HepG2 (cell line): ENCODE measurements at regions not wholly inside any gene's neighbourhood (a gene's known extent, or its start where the extent isn't known, plus 50 kb on each side); places are given as distances from the start of the nearest gene placed in this dataset.

Source experiments
- ATAC-seq: fragments of 200-7000 bp; cut with Tn5 transposase; 3 replicates; pipeline ENCODE4 v1.9.1; 2020; ENCODE audit warnings: mild to moderate bottlenecking, moderate library complexity
- BruUV-seq: library from RNA; stranded (reverse); fragments of 400-500 nt; replicated peaks from 2 replicates; lab custom pipeline; 2021; lab: Mats Ljungman, UMichigan
- CTCF ChIA-PET: fragments of 300-600 bp; formaldehyde crosslinking; extraction: SDS; loops from one replicate; lab custom pipeline; 2021; ENCODE audit warnings: low total read pairs, inconsistent platforms, low intra/inter-chr PET ratio; lab: Yijun Ruan, JAX
- POLR2A ChIA-PET: fragments of 350-600 bp; sonication (Branson Sonifier 250); formaldehyde crosslinking; loops from one replicate; lab custom pipeline; 2020; ENCODE audit warnings: antibody characterized with exemption, inconsistent platforms; lab: Yijun Ruan, JAX
- DNase-seq: peaks from one replicate; pipeline ENCODE4 v3.0.0-alpha.2; 2015; ENCODE audit warnings: low spot score
- FAIRE-seq: peaks from 3 replicates; lab custom pipeline; 2011; peaks lifted over from hg19 to GRCh38; lab: Jason Lieb, UNC
- H2AFZ ChIP-seq: one replicate; pipeline ENCODE4 v1.6.1; 2011; ENCODE audit warnings: low read length, inconsistent platforms
- H3K27ac ChIP-seq: fragments of 300-600 bp; 3 replicates; pipeline ENCODE4 v1.8.0; 2011; ENCODE audit warnings: mixed run types, mild to moderate bottlenecking, mixed read lengths, low read length, inconsistent platforms; ENCODE audit not compliant: insufficient read depth; ENCODE audit errors: extremely low read length
- H3K27me3 ChIP-seq, 2 experiments: fragments of 200-600 bp in 1 of 2; 2 replicates in 1 of 2; 3 replicates in 1 of 2; pipeline versions ENCODE4 v1.6.0 to v1.8.0; 2011; ENCODE audit warnings: low read length in 2 of 2, mild to moderate bottlenecking in 2 of 2, moderate library complexity in 2 of 2, inconsistent platforms in 1 of 2; ENCODE audit not compliant: insufficient read depth in 2 of 2, control insufficient read depth in 1 of 2
- H3K36me3 ChIP-seq, 2 experiments: fragments of 200-600 bp in 1 of 2; replicated peaks in 1 of 2; 2 replicates in 1 of 2; 3 replicates in 1 of 2; pipeline versions ENCODE4 v1.5.1 to v1.8.0; 2011; ENCODE audit warnings: low read length in 2 of 2, inconsistent platforms in 1 of 2; ENCODE audit not compliant: insufficient read depth in 2 of 2, control insufficient read depth in 1 of 2
- H3K4me1 ChIP-seq: 2 replicates; pipeline ENCODE4 v1.5.1; 2012; ENCODE audit warnings: low read length, inconsistent platforms; ENCODE audit not compliant: insufficient read depth
- H3K4me2 ChIP-seq: 2 replicates; pipeline ENCODE4 v1.6.0; 2011; ENCODE audit warnings: low read depth, low read length, inconsistent platforms
- H3K4me3 ChIP-seq, 3 experiments: fragments of 200-600 bp in 1 of 3; sonication (generic), shearing (Covaris generic) in 1 of 3; replicated peaks in 1 of 3; 2 replicates each; pipeline ENCODE4 v1.5.1; 2011 to 2016; ENCODE audit warnings: low read length in 3 of 3, inconsistent platforms in 2 of 3, low read depth in 2 of 3, mild to moderate bottlenecking in 2 of 3, control low read depth in 1 of 3, mixed read lengths in 1 of 3; ENCODE audit not compliant: insufficient read depth in 1 of 3
- H3K79me2 ChIP-seq: one replicate; pipeline ENCODE4 v1.6.1; 2011; ENCODE audit warnings: low read length, inconsistent platforms; ENCODE audit not compliant: insufficient read depth
- H3K9ac ChIP-seq: 2 replicates; pipeline ENCODE4 v1.6.0; 2011; ENCODE audit warnings: mild to moderate bottlenecking, low read depth, low read length, inconsistent platforms; ENCODE audit not compliant: insufficient read depth
- H3K9me3 ChIP-seq: 2 replicates; pipeline ENCODE4 v1.5.1; 2012; ENCODE audit warnings: mild to moderate bottlenecking, low read length
- H4K20me1 ChIP-seq: 2 replicates; pipeline ENCODE4 v1.6.0; 2011; ENCODE audit warnings: inconsistent platforms, mild to moderate bottlenecking, low read length, moderate library complexity; ENCODE audit not compliant: insufficient read depth
- CEBPB ChIP-seq: IDR thresholded peaks from 2 replicates; pipeline ENCODE4 v1.6.1; 2011; ENCODE audit warnings: low read depth, low read length, improper control_type of control experiment, borderline replicate concordance
- KDM4B ChIP-seq: sonication (generic); formaldehyde crosslinking; IDR thresholded peaks from 2 replicates; pipeline ENCODE4 v1.4.0; 2020; ENCODE audit warnings: missing genetic modification reagents
- KMT2A ChIP-seq: sonication (generic); formaldehyde crosslinking; IDR thresholded peaks from 2 replicates; pipeline ENCODE4 v1.4.0; 2020; ENCODE audit warnings: missing genetic modification reagents
- MAFF ChIP-seq: IDR thresholded peaks from 2 replicates; pipeline ENCODE4 v1.6.1; 2011; ENCODE audit warnings: low read depth, low read length, improper control_type of control experiment
- SNAI1 ChIP-seq: sonication (generic); formaldehyde crosslinking; IDR thresholded peaks from 2 replicates; pipeline ENCODE4 v1.5.0; 2020; ENCODE audit warnings: mild to moderate bottlenecking, missing genetic modification reagents, borderline replicate concordance
- SOX13 ChIP-seq, 3 experiments: fragments of 450-650 bp in 1 of 3; sonication (generic) in 1 of 3; formaldehyde crosslinking in 1 of 3; IDR thresholded peaks in 2 of 3; conservative IDR thresholded peaks in 1 of 3; 2 replicates each; pipeline versions ENCODE4 v1.5.0 to v1.6.1; 2016 to 2020; ENCODE audit warnings: antibody characterized with exemption in 1 of 3, mild to moderate bottlenecking in 1 of 3, missing compliant biosample characterization in 1 of 3, missing genetic modification reagents in 1 of 3, moderate library complexity in 1 of 3
- SRSF1 ChIP-seq: fragments of 200-400 bp; formaldehyde crosslinking; optimal IDR thresholded peaks from 2 replicates; pipeline ENCODE3; 2017; ENCODE audit warnings: mild to moderate bottlenecking, low read depth, low read length, moderate library complexity
- ZNF629 ChIP-seq: sonication (generic); formaldehyde crosslinking; conservative IDR thresholded peaks from 2 replicates; pipeline ENCODE4 v1.5.0; 2020; ENCODE audit warnings: missing genetic modification reagents
- ZNF772 ChIP-seq: sonication (generic); formaldehyde crosslinking; IDR thresholded peaks from 2 replicates; pipeline ENCODE4 v1.5.0; 2020; ENCODE audit warnings: mild to moderate bottlenecking, missing genetic modification reagents
- ZNF839 ChIP-seq: sonication (generic); formaldehyde crosslinking; IDR thresholded peaks from 2 replicates; pipeline ENCODE4 v1.4.0; 2020; ENCODE audit warnings: missing genetic modification reagents, mild to moderate bottlenecking, borderline replicate concordance
- ZZZ3 ChIP-seq: sonication (generic); formaldehyde crosslinking; IDR thresholded peaks from 2 replicates; pipeline ENCODE4 v1.4.0; 2020; ENCODE audit warnings: missing genetic modification reagents, mild to moderate bottlenecking, borderline replicate concordance
- WGBS: methylation state at CpG from one replicate; pipeline ENCODE4 v1.1.6; 2017; ENCODE audit warnings: low lambda C conversion rate; 5-methylcytosine and 5-hydroxymethylcytosine counted together
- in situ Hi-C: cut with HindIII; loops from 2 replicates; pipeline ENCODE4 v1.10.0; 2017; ENCODE audit warnings: low pct_unique_long_range_greater_than_20kb; ENCODE audit not compliant: extremely low pct_ligation_motif_present
- intact Hi-C: fragments of 100-400 bp; cut with micrococcal nuclease; formaldehyde crosslinking; loops from one replicate; pipeline ENCODE4 v1.10.0; 2022; ENCODE audit not compliant: unreplicated experiment
- TF ChIP-seq, protein P1 (sequence below): sonication (generic); formaldehyde crosslinking; IDR thresholded peaks from 2 replicates; pipeline ENCODE4 v1.5.0; 2020; ENCODE audit warnings: missing genetic modification reagents
- TF ChIP-seq, protein P2 (sequence below): IDR thresholded peaks from 2 replicates; pipeline ENCODE4 v1.6.1; 2016; ENCODE audit warnings: low read depth
- TF ChIP-seq, protein P3 (sequence below): sonication (generic); formaldehyde crosslinking; IDR thresholded peaks from 2 replicates; pipeline ENCODE4 v1.8.0; 2022; ENCODE audit warnings: mild to moderate bottlenecking, missing genetic modification reagents
- TF ChIP-seq, protein P4 (sequence below): sonication (generic); formaldehyde crosslinking; IDR thresholded peaks from 2 replicates; pipeline ENCODE4 v1.5.0; 2020; ENCODE audit warnings: missing genetic modification reagents

DNA sequence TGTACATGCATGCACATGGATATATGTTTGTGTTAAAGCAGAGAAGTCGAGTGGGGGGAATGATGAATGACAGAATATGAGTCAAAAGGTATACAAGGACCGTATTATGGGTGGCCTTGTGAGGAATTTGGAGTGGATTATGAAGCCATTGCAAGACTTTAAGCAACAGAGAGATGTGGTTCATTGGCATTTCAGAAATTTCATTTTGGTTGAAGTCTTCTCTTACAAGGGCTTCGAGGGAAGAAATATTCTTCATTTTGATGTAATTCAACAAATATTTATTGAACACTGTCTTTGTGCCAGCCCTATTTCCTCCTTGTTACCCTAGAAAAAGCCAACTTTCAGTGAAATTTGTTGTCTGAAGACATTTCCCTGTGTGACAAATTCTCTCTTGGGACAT lies 83.9 kb upstream of the SLCO6A1 start:
- Histone ChIP-seq H3K9ac (no peak overlapping the region), H3K4me2 (no peak overlapping the region), H3K79me2 (no peaks in the 10 kb centered on the region), H3K4me1 (no peaks in the 10 kb centered on the region), H3K27me3 (no peaks in the 10 kb centered on the region), H3K4me3 (no peak overlapping the region), H3K9me3 (no peaks in the 10 kb centered on the region), H2AFZ (no peak overlapping the region), H4K20me1 (no peaks in the 10 kb centered on the region), H3K36me3 (no peaks in the 10 kb centered on the region), H3K27ac (no peak overlapping the region)
- BruUV-seq = no TSS peak
- CTCF ChIA-PET = interaction anchor here (1.6 kb wide), 1 partner anchor 458 kb away, joined by 9 read pairs; no protein-coding TSS in a partner anchor
- ATAC-seq (no peak), DNase-seq (no peak), FAIRE-seq (no peak)
- WGBS = 6% methylated on average over 3 of the region's 3 CpGs
- POLR2A ChIA-PET = no interaction called here
- no peak for TF ChIP-seq ZNF839 (CRISPR knock-in tag)
- TF ChIP-seq MAFF = no peak
- TF ChIP-seq, protein P1, sequence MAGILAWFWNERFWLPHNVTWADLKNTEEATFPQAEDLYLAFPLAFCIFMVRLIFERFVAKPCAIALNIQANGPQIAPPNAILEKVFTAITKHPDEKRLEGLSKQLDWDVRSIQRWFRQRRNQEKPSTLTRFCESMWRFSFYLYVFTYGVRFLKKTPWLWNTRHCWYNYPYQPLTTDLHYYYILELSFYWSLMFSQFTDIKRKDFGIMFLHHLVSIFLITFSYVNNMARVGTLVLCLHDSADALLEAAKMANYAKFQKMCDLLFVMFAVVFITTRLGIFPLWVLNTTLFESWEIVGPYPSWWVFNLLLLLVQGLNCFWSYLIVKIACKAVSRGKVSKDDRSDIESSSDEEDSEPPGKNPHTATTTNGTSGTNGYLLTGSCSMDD (CRISPR knock-in tag) = no peak
- no peak for TF ChIP-seq CEBPB
- TF ChIP-seq, protein P2, sequence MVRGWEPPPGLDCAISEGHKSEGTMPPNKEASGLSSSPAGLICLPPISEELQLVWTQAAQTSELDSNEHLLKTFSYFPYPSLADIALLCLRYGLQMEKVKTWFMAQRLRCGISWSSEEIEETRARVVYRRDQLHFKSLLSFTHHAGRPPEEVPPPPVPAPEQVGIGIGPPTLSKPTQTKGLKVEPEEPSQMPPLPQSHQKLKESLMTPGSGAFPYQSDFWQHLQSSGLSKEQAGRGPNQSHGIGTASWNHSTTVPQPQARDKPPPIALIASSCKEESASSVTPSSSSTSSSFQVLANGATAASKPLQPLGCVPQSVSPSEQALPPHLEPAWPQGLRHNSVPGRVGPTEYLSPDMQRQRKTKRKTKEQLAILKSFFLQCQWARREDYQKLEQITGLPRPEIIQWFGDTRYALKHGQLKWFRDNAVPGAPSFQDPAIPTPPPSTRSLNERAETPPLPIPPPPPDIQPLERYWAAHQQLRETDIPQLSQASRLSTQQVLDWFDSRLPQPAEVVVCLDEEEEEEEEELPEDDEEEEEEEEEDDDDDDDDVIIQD (CRISPR knock-in tag) = no peak
- TF ChIP-seq SOX13 (IDR thresholded peaks at IDR 0.05) = no peak
- no peak for TF ChIP-seq SOX13 (CRISPR knock-in tag; conservative IDR thresholded peaks at IDR 0.05 in 1 of 2, IDR thresholded peaks at IDR 0.05 in 1 of 2)
- TF ChIP-seq, protein P3, sequence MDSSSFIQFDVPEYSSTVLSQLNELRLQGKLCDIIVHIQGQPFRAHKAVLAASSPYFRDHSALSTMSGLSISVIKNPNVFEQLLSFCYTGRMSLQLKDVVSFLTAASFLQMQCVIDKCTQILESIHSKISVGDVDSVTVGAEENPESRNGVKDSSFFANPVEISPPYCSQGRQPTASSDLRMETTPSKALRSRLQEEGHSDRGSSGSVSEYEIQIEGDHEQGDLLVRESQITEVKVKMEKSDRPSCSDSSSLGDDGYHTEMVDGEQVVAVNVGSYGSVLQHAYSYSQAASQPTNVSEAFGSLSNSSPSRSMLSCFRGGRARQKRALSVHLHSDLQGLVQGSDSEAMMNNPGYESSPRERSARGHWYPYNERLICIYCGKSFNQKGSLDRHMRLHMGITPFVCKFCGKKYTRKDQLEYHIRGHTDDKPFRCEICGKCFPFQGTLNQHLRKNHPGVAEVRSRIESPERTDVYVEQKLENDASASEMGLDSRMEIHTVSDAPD (CRISPR knock-in tag) = no peak
- no peak for TF ChIP-seq SNAI1 (CRISPR knock-in tag)
- TF ChIP-seq, protein P4, sequence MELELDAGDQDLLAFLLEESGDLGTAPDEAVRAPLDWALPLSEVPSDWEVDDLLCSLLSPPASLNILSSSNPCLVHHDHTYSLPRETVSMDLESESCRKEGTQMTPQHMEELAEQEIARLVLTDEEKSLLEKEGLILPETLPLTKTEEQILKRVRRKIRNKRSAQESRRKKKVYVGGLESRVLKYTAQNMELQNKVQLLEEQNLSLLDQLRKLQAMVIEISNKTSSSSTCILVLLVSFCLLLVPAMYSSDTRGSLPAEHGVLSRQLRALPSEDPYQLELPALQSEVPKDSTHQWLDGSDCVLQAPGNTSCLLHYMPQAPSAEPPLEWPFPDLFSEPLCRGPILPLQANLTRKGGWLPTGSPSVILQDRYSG (CRISPR knock-in tag) = no peak
- TF ChIP-seq KDM4B = no peak
- no peak for TF ChIP-seq ZZZ3 (CRISPR knock-in tag)
- no peak for TF ChIP-seq ZNF629 (CRISPR knock-in tag)
- TF ChIP-seq SRSF1 = no peak
- TF ChIP-seq ZNF772 = no peak
- no peak for TF ChIP-seq KMT2A (CRISPR knock-in tag)
- in situ Hi-C loops = loop anchor here (10.0 kb wide), 1 partner anchor 462 kb away; no protein-coding TSS in a partner anchor
- intact Hi-C loops = loop anchor here (1.0 to 10.0 kb wide), 4 partner anchors 88 to 557 kb away; no protein-coding TSS in a partner anchor
